Liver (tissue), 7 donors: ENCODE measurements at regions not wholly inside any gene's neighbourhood (a gene's known extent, or its start where the extent isn't known, plus 50 kb on each side); places are given as distances from the start of the nearest gene placed in this dataset.

Experiments
- DNase-seq: peaks from one replicate; pipeline ENCODE4 v3.0.0-alpha.2; 2017; ENCODE audit warnings: low spot score
- H3K27ac ChIP-seq, 2 donors: one replicate each; pipeline ENCODE4 v1.7.0; 2013; ENCODE audit warnings: inconsistent platforms in 2 of 2, low read length in 2 of 2, control low read depth in 1 of 2, low read depth in 1 of 2, mild to moderate bottlenecking in 1 of 2
- H3K27me3 ChIP-seq, 4 donors: one replicate each; pipeline versions ENCODE4 v1.6.1 to v1.7.0; 2013; ENCODE audit warnings: low read length in 3 of 4, inconsistent platforms in 1 of 4, mild to moderate bottlenecking in 1 of 4, moderate library complexity in 1 of 4; ENCODE audit not compliant: control insufficient read depth in 4 of 4, insufficient read depth in 4 of 4
- H3K36me3 ChIP-seq, 4 donors: one replicate each; pipeline versions ENCODE4 v1.6.1 to v1.7.0; 2013; ENCODE audit warnings: low read length in 3 of 4, mild to moderate bottlenecking in 3 of 4, low read depth in 1 of 4, moderate library complexity in 1 of 4; ENCODE audit not compliant: control insufficient read depth in 4 of 4, insufficient read depth in 3 of 4
- H3K4me1 ChIP-seq, 4 donors: one replicate each; pipeline versions ENCODE4 v1.6.1 to v1.7.0; 2013; ENCODE audit warnings: low read length in 3 of 4, mild to moderate bottlenecking in 3 of 4, moderate library complexity in 1 of 4; ENCODE audit not compliant: control insufficient read depth in 4 of 4, insufficient read depth in 4 of 4
- H3K4me3 ChIP-seq, 3 donors: one replicate each; pipeline versions ENCODE4 v1.6.1 to v1.7.0; 2013; ENCODE audit warnings: low read length in 3 of 3, control low read depth in 1 of 3, low read depth in 1 of 3, mild to moderate bottlenecking in 1 of 3
- H3K9ac ChIP-seq, 2 donors: one replicate each; pipeline ENCODE4 v1.7.0; 2013; ENCODE audit warnings: low read length in 2 of 2, mild to moderate bottlenecking in 2 of 2, moderate library complexity in 2 of 2, control low read depth in 1 of 2, low read depth in 1 of 2
- H3K9me3 ChIP-seq, 4 donors: one replicate each; pipeline versions ENCODE4 v1.6.1 to v1.7.0; 2013; ENCODE audit warnings: low read length in 3 of 4; ENCODE audit not compliant: control insufficient read depth in 4 of 4
- FOXA1 ChIP-seq: IDR thresholded peaks from 2 replicates; pipeline ENCODE4 v1.6.1; 2016; ENCODE audit warnings: antibody characterized with exemption
- FOXA2 ChIP-seq: IDR thresholded peaks from 2 replicates; pipeline ENCODE4 v1.6.1; 2016; ENCODE audit warnings: antibody characterized with exemption
- GABPA ChIP-seq, 2 donors: IDR thresholded peaks in 1 of 2; conservative IDR thresholded peaks in 1 of 2; 2 replicates each; pipeline ENCODE4 v1.6.1; 2016; ENCODE audit warnings: antibody characterized with exemption in 2 of 2, mild to moderate bottlenecking in 1 of 2, moderate library complexity in 1 of 2
- HNF4A ChIP-seq, 2 donors: conservative IDR thresholded peaks; 2 replicates each; pipeline ENCODE4 v1.6.1; 2016; ENCODE audit warnings: antibody characterized with exemption in 2 of 2, mild to moderate bottlenecking in 2 of 2
- HNF4G ChIP-seq: IDR thresholded peaks from 2 replicates; pipeline ENCODE4 v1.6.1; 2016; ENCODE audit warnings: antibody characterized with exemption
- JUND ChIP-seq, 2 donors: IDR thresholded peaks; 2 replicates each; pipeline ENCODE4 v1.6.1; 2016; ENCODE audit warnings: antibody characterized with exemption in 2 of 2
- NR2F2 ChIP-seq: IDR thresholded peaks from 2 replicates; pipeline ENCODE4 v1.6.1; 2016; ENCODE audit warnings: antibody characterized with exemption
- RAD21 ChIP-seq, 2 donors: IDR thresholded peaks; 2 replicates each; pipeline ENCODE4 v1.6.1; 2016; ENCODE audit warnings: antibody characterized with exemption in 2 of 2, mild to moderate bottlenecking in 2 of 2
- RXRA ChIP-seq, 2 donors: IDR thresholded peaks; 2 replicates each; pipeline ENCODE4 v1.6.1; 2017 to 2018; ENCODE audit warnings: antibody characterized with exemption in 2 of 2, mild to moderate bottlenecking in 1 of 2
- SP1 ChIP-seq: IDR thresholded peaks from 2 replicates; pipeline ENCODE4 v1.6.1; 2018; ENCODE audit warnings: antibody characterized with exemption, mild to moderate bottlenecking
- TAF1 ChIP-seq: conservative IDR thresholded peaks from 2 replicates; pipeline ENCODE4 v1.6.1; 2016; ENCODE audit warnings: antibody characterized with exemption, mild to moderate bottlenecking
- YY1 ChIP-seq: IDR thresholded peaks from 2 replicates; pipeline ENCODE4 v1.6.1; 2016; ENCODE audit warnings: antibody characterized with exemption, mild to moderate bottlenecking
- WGBS: extraction: QIAGEN DNeasy Blood & Tissue Kit; methylation state at CpG from one replicate; pipeline ENCODE4 v1.1.7; 2013; 5-methylcytosine and 5-hydroxymethylcytosine counted together
- TF ChIP-seq, protein P1 (sequence below): IDR thresholded peaks from 2 replicates; pipeline ENCODE4 v1.6.1; 2016; ENCODE audit warnings: antibody characterized with exemption, mild to moderate bottlenecking
- TF ChIP-seq, protein P2 (sequence below): IDR thresholded peaks from 2 replicates; pipeline ENCODE4 v1.6.1; 2016; ENCODE audit warnings: antibody characterized with exemption
- TF ChIP-seq, protein P3 (sequence below): IDR thresholded peaks from 2 replicates; pipeline ENCODE4 v1.6.1; 2016; ENCODE audit warnings: antibody characterized with exemption
- donor health status: healthy.
- donor health status: healthy.
- donor health status: healthy.
- donor health status: healthy.

DNA sequence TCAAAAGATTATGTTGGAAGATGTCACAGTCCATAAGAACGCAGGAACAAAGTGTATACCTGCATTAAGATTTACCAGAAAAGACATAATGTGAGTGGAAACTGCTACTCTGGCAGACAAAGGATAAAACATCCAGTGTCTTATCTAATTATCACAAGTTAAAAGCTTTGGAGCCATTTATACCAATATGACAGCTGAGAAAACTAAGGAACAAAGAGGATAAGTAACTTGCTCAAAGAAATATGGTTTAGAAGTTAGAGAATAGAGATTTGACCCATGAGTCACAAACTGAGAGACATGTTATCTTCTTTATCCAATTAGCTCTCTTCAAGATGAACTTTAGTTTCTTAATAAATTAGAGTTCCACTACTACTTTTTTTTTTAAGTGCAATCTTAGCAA, 1473.7 kb downstream of the OTOL1 start:
- Histone ChIP-seq H3K9ac (no peak overlapping the region), H3K4me1 (no peaks in the 10 kb centered on the region), H3K27ac (no peak overlapping the region), H3K36me3 (no peaks in the 10 kb centered on the region), H3K4me3 (no peak overlapping the region), H3K9me3 (no peaks in the 10 kb centered on the region), H3K27me3 (no peaks in the 10 kb centered on the region)
- TF ChIP-seq, protein P1, sequence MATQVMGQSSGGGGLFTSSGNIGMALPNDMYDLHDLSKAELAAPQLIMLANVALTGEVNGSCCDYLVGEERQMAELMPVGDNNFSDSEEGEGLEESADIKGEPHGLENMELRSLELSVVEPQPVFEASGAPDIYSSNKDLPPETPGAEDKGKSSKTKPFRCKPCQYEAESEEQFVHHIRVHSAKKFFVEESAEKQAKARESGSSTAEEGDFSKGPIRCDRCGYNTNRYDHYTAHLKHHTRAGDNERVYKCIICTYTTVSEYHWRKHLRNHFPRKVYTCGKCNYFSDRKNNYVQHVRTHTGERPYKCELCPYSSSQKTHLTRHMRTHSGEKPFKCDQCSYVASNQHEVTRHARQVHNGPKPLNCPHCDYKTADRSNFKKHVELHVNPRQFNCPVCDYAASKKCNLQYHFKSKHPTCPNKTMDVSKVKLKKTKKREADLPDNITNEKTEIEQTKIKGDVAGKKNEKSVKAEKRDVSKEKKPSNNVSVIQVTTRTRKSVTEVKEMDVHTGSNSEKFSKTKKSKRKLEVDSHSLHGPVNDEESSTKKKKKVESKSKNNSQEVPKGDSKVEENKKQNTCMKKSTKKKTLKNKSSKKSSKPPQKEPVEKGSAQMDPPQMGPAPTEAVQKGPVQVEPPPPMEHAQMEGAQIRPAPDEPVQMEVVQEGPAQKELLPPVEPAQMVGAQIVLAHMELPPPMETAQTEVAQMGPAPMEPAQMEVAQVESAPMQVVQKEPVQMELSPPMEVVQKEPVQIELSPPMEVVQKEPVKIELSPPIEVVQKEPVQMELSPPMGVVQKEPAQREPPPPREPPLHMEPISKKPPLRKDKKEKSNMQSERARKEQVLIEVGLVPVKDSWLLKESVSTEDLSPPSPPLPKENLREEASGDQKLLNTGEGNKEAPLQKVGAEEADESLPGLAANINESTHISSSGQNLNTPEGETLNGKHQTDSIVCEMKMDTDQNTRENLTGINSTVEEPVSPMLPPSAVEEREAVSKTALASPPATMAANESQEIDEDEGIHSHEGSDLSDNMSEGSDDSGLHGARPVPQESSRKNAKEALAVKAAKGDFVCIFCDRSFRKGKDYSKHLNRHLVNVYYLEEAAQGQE, result no peak
- TF ChIP-seq GABPA (IDR thresholded peaks at IDR 0.05 in 1 of 2, conservative IDR thresholded peaks at IDR 0.05 in 1 of 2), result no peak
- no peak for TF ChIP-seq SP1
- no peak for TF ChIP-seq HNF4G
- TF ChIP-seq, protein P2, sequence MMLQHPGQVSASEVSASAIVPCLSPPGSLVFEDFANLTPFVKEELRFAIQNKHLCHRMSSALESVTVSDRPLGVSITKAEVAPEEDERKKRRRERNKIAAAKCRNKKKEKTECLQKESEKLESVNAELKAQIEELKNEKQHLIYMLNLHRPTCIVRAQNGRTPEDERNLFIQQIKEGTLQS, result no peak
- no peak for TF ChIP-seq NR2F2
- WGBS, result 92% methylated on average over 1 of the region's 1 CpG
- no peak for DNase-seq

DNA sequence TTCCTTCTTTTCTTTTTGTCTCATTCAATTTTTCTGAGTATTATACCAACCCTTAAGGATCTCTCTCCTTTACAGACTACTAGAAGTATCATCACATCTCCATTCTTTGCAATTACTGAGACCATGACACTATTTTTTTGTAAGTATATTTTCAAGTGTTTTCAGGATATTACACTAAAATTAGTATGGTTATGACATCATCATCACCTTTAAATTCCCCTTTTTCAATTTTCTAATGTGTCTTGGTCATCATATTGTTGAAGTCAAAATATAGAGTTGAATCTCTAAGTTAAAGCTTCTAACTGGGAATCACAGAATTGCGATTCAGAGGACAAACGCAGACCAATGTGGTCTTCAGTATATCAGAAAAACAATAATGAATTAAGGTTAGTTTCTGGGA, 1475.1 kb downstream of the OTOL1 start:
- Histone ChIP-seq H3K9ac (no peak overlapping the region), H3K4me1 (no peaks in the 10 kb centered on the region), H3K4me3 (no peak overlapping the region), H3K36me3 (no peaks in the 10 kb centered on the region), H3K27me3 (no peaks in the 10 kb centered on the region), H3K9me3 (no peaks in the 10 kb centered on the region), H3K27ac (no peak overlapping the region)
- no peak for TF ChIP-seq HNF4G
- TF ChIP-seq, protein P3, sequence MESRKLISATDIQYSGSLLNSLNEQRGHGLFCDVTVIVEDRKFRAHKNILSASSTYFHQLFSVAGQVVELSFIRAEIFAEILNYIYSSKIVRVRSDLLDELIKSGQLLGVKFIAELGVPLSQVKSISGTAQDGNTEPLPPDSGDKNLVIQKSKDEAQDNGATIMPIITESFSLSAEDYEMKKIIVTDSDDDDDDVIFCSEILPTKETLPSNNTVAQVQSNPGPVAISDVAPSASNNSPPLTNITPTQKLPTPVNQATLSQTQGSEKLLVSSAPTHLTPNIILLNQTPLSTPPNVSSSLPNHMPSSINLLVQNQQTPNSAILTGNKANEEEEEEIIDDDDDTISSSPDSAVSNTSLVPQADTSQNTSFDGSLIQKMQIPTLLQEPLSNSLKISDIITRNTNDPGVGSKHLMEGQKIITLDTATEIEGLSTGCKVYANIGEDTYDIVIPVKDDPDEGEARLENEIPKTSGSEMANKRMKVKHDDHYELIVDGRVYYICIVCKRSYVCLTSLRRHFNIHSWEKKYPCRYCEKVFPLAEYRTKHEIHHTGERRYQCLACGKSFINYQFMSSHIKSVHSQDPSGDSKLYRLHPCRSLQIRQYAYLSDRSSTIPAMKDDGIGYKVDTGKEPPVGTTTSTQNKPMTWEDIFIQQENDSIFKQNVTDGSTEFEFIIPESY, result no peak
- no peak for TF ChIP-seq GABPA (IDR thresholded peaks at IDR 0.05 in 1 of 2, conservative IDR thresholded peaks at IDR 0.05 in 1 of 2)
- TF ChIP-seq, protein P2, result no peak
- no peak for TF ChIP-seq JUND (IDR thresholded peaks at IDR 0.05)
- no peak for TF ChIP-seq FOXA2
- no peak for TF ChIP-seq SP1
- TF ChIP-seq RAD21 (IDR thresholded peaks at IDR 0.05), result no peak
- no peak for DNase-seq
- 81% methylated on average over 2 of the region's 2 CpGs for WGBS

DNA sequence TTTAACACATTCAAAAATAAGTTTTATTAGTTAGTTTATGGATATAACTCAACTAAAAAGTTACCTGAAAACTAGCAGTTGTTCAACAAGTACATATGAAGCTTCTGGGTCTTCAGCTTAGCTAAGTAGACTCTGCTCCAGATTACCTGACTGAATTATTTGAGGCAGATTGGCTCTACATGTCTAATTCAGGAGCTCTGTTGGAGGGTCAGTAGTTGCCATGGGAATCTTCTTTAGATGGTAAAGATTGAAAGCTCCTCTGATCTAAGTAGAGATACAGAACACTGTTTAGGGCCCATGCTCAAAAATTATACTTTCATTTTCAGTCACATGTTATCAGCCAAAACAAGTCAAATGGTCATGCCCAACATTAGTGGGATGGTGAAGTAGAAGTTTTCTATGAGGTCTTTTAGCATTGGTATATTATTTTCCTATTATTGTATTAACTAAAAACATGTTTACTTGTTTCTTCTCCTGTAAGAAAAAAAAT, 1476.9 kb downstream of the OTOL1 start:
- Histone ChIP-seq H3K27ac (no peak overlapping the region), H3K9me3 (no peaks in the 10 kb centered on the region), H3K4me3 (no peak overlapping the region), H3K27me3 (no peaks in the 10 kb centered on the region), H3K4me1 (no peaks in the 10 kb centered on the region), H3K9ac (no peak overlapping the region), H3K36me3 (no peaks in the 10 kb centered on the region)
- no peak for DNase-seq
- TF ChIP-seq YY1 (no peak), SP1 (no peak), HNF4G (no peak), HNF4A (conservative IDR thresholded peaks at IDR 0.05) (no peak), JUND (IDR thresholded peaks at IDR 0.05) (no peak), GABPA (IDR thresholded peaks at IDR 0.05 in 1 of 2, conservative IDR thresholded peaks at IDR 0.05 in 1 of 2) (no peak), TAF1 (no peak), FOXA2 (no peak), RAD21 (IDR thresholded peaks at IDR 0.05) (no peak), FOXA1 (no peak), RXRA (IDR thresholded peaks at IDR 0.05) (no peak)
- TF ChIP-seq, protein P1, result no peak
- TF ChIP-seq, protein P2, result no peak
